Bronchial epithelial cell (primary cell): ENCODE measurements at regions not wholly inside any gene's neighbourhood (a gene's known extent, or its start where the extent isn't known, plus 50 kb on each side); places are given as distances from the start of the nearest gene placed in this dataset.
"Not testable (repeated sequence)": the region's sequence is repeated elsewhere in the genome, so short reads cannot be mapped to it uniquely, and the experiment has no call there.

Source experiments
- DNase-seq: peaks from one replicate; pipeline ENCODE4 v3.0.0-alpha.2; 2010; ENCODE audit warnings: low read depth
- FAIRE-seq: peaks from 2 replicates; lab custom pipeline; 2011; peaks lifted over from hg19 to GRCh38; lab: Jason Lieb, UNC
- H3K27me3 ChIP-seq: 2 replicates; pipeline ENCODE4 v1.5.1; 2011; ENCODE audit warnings: low read length; ENCODE audit not compliant: control insufficient read depth, insufficient read depth
- H3K36me3 ChIP-seq: 2 replicates; pipeline ENCODE4 v1.5.1; 2011; ENCODE audit warnings: low read length; ENCODE audit not compliant: control insufficient read depth, insufficient read depth
- H3K4me3 ChIP-seq: 2 replicates; pipeline ENCODE4 v1.5.1; 2011; ENCODE audit warnings: mild to moderate bottlenecking, low read depth, low read length, control low read depth
- CTCF ChIP-seq: IDR thresholded peaks from 2 replicates; pipeline ENCODE4 v1.5.1; 2011; ENCODE audit warnings: mild to moderate bottlenecking, moderate library complexity, low read length, control low read depth, inconsistent platforms; ENCODE audit not compliant: insufficient read depth, severe bottlenecking

DNA sequence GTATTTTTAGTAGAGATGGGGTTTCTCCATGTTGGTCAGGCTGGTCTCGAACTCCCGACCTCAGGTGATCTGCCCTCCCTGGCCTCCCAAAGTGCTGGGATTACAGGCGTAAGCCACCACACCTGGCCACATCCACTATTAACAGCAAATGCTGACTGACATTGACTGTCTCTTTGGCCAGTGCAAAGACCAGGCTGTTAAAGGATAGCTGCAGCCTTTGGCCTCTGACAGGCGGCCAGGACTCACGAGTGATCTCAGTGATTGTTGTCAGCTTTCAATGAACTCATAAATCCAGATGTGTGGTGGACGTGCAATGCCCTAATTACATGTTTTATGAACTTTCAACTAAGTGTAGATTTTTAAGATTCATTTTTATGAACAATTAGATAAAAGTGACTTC lies 174.4 kb upstream of the EXOC2 start:
- no peaks in the 10 kb centered on the region for H3K27me3 ChIP-seq
- no peak for FAIRE-seq
- no peak for DNase-seq
- no peak overlapping the region for H3K4me3 ChIP-seq
- no peak for TF ChIP-seq CTCF
- no peaks in the 10 kb centered on the region for H3K36me3 ChIP-seq

- Histone ChIP-seq H3K4me3 (no peak overlapping the region), H3K27me3 (no peaks in the 10 kb centered on the region), H3K36me3 (no peaks in the 10 kb centered on the region)
- no peak for FAIRE-seq
- DNase-seq, result no peak
- no peak for TF ChIP-seq CTCF
Observed at GRCh38 chr6:866316-866715, 173.4 kb upstream of the EXOC2 start.

DNA sequence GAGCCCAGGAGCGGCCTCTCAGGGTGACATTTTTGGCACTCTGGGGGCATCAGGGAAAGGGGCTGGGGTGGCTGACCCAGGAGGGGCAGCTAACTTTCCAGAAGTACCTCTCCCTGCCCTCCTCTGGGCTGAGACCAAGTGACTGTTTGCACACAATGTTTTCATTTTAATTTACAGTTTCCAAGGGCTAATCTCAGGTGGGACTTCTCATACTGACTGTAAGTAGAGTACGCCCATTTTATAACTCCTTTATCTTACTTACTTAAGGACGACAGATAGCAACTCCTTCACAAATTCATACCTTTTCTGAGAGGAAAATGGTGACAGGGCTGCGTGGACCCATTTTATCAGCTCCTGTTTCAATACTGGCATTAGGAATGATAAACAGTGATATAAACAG lies 172.9 kb upstream of the EXOC2 start:
- Histone ChIP-seq H3K27me3 (no peaks in the 10 kb centered on the region), H3K36me3 (no peaks in the 10 kb centered on the region), H3K4me3 (no peak overlapping the region)
- no peak for DNase-seq
- no peak for FAIRE-seq
- no peak for TF ChIP-seq CTCF

- H3K27me3 ChIP-seq, result no peaks in the 10 kb centered on the region
- DNase-seq (no peak), FAIRE-seq (no peak)
- H3K36me3 ChIP-seq, result no peaks in the 10 kb centered on the region
- no peak overlapping the region for H3K4me3 ChIP-seq
- no peak for TF ChIP-seq CTCF
Observed at GRCh38 chr6:863831-864230, 170.9 kb upstream of the EXOC2 start.

DNA sequence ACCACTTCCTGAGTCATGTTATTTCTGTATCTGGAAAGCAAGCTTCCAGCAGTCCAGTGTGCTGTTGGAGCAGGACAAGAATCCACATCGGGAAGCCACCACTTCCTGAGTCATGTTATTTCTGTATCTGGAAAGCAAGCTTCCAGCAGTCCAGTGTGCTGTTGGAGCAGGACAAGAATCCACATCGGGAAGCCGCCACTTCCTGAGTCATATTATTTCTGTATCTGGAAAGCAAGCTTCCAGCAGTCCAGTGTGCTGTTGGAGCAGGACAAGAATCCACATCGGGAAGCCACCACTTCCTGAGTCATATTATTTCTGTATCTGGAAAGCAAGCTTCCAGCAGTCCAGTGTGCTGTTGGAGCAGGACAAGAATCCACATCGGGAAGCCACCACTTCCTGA lies 170.2 kb upstream of the EXOC2 start:
- H3K4me3 ChIP-seq, H3K36me3 ChIP-seq, H3K27me3 ChIP-seq, DNase-seq, FAIRE-seq: not testable (repeated sequence)

DNA sequence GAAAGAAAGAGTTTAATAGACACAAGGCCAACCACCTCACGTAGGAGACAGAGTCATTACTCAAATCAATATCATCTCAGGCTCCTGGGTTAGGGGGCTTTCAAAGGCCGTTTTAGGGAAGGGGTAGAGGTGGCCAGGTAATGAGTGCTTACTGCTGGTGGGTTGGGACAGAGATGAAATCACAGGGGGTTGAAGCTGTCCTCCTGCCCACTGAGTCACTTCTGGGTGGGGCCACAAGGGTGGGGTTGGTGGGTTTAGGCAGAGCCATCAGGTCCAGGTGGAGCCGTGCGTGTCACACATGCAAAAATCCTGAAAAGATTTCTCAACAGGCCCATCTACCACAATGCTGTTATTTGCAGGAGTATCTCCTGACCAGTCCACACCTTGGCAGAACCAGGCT lies 167.0 kb upstream of the EXOC2 start:
- Histone ChIP-seq H3K36me3 (no peaks in the 10 kb centered on the region), H3K27me3 (peaks cover 2% of the 10 kb centered on the region), H3K4me3 (no peak overlapping the region)
- FAIRE-seq (no peak), DNase-seq (no peak)
- no peak for TF ChIP-seq CTCF
